BLaER1 treated with 17β-estradiol and CSF1 and Interleukin-3, amounts not matched to agents 10 nM and 100 nM (cell line): ENCODE measurements at regions not wholly inside any gene's neighbourhood (a gene's known extent, or its start where the extent isn't known, plus 50 kb on each side); places are given as distances from the start of the nearest gene placed in this dataset.

Experiments used
- H3K27ac ChIP-seq, 11 experiments: shearing (Covaris generic); formaldehyde crosslinking; 2 replicates each; pipeline ENCODE4 v1.8.1; 2022
- H3K27me3 ChIP-seq, 11 experiments: shearing (Covaris generic); formaldehyde crosslinking; 2 replicates each; pipeline ENCODE4 v1.8.1; 2022
- H3K36me3 ChIP-seq, 11 experiments: shearing (Covaris generic); formaldehyde crosslinking; 2 replicates each; pipeline ENCODE4 v1.8.1; 2022
- H3K4me1 ChIP-seq, 10 experiments: shearing (Covaris generic); formaldehyde crosslinking; 2 replicates each; pipeline ENCODE4 v1.8.1; 2022
- H3K4me2 ChIP-seq, 11 experiments: shearing (Covaris generic); formaldehyde crosslinking; 2 replicates each; pipeline ENCODE4 v1.8.1; 2022
- H3K4me3 ChIP-seq, 10 experiments: shearing (Covaris generic); formaldehyde crosslinking; 2 replicates each; pipeline ENCODE4 v1.8.1; 2022
- H3K9ac ChIP-seq, 11 experiments: shearing (Covaris generic); formaldehyde crosslinking; 2 replicates each; pipeline ENCODE4 v1.8.1; 2022
- H3K9me3 ChIP-seq, 11 experiments: shearing (Covaris generic); formaldehyde crosslinking; replicated peaks in 1 of 11; 2 replicates each; pipeline ENCODE4 v1.8.1; 2022
- H4K20me1 ChIP-seq, 11 experiments: shearing (Covaris generic); formaldehyde crosslinking; 2 replicates each; pipeline ENCODE4 v1.8.1; 2022
- Cebpa-rat ChIP-seq, 11 experiments: shearing (Covaris generic); IDR thresholded peaks; 2 replicates each; pipeline ENCODE4 v1.8.1; 2022

GRCh38 chr9:129327552-129328328 is 149.7 kb upstream of the IER5L start:
- Histone ChIP-seq H3K4me2 (peak overlapping the region; percentile 66 to 94 (median 82)), H4K20me1 (no peaks in the 10 kb centered on the region), H3K4me1 (peaks cover 21 to 50% (median 36%) of the 10 kb centered on the region in 10 experiments), H3K4me3 (no peak overlapping the region; a peak in 2 of 20 replicates), H3K9ac (peak overlapping the region in 5 of 11 experiments; percentile 24 to 56 (median 35); a peak in 5 of 22 replicates), H3K36me3 (0 out of 22 replicates have a peak, but pooled peaks cover 0 to 5% (median 0%) of the 10 kb centered on the region in 11 experiments), H3K27me3 (no peaks in the 10 kb centered on the region), H3K27ac (peak overlapping the region in 3 of 11 experiments; percentile 21 to 38 (median 35); a peak in 3 of 22 replicates), H3K9me3 (peaks cover 13 to 19% (median 14%) of the 10 kb centered on the region in 11 experiments)
- no peak for TF ChIP-seq Cebpa-rat (IDR thresholded peaks at IDR 0.05)

GRCh38 chr9:129326061-129327005 is 148.3 kb upstream of the IER5L start:
- 0 out of 22 replicates have a peak, but pooled peaks cover 0 to 5% (median 0%) of the 10 kb centered on the region in 11 experiments for H3K36me3 ChIP-seq
- H3K4me3 ChIP-seq, result no peak overlapping the region
- no peak overlapping the region for H3K9ac ChIP-seq
- no peak for TF ChIP-seq Cebpa-rat (IDR thresholded peaks at IDR 0.05)
- no peak overlapping the region for H3K27ac ChIP-seq
- H3K27me3 ChIP-seq, result no peaks in the 10 kb centered on the region
- H3K4me1 ChIP-seq, result peaks cover 30 to 56% (median 40%) of the 10 kb centered on the region in 10 experiments
- H4K20me1 ChIP-seq, result no peaks in the 10 kb centered on the region
- peaks cover 12 to 15% (median 13%) of the 10 kb centered on the region in 11 experiments for H3K9me3 ChIP-seq
- H3K4me2 ChIP-seq, result peak overlapping the region in 2 of 11 experiments; percentile 79 to 94; a peak in 5 of 22 replicates

GRCh38 chr9:129324808-129325502 is 146.9 kb upstream of the IER5L start:
- H3K27me3 ChIP-seq, result no peaks in the 10 kb centered on the region
- H3K27ac ChIP-seq, result no peak overlapping the region
- H4K20me1 ChIP-seq, result no peaks in the 10 kb centered on the region
- H3K36me3 ChIP-seq, result no peaks in the 10 kb centered on the region
- H3K4me1 ChIP-seq, result peaks cover 41 to 66% (median 52%) of the 10 kb centered on the region in 10 experiments
- H3K9me3 ChIP-seq, result peaks cover 0 to 2% (median under 1%) of the 10 kb centered on the region in 11 experiments; a peak in 9 of 22 replicates
- no peak overlapping the region for H3K9ac ChIP-seq
- 0 out of 22 replicates have a peak overlapping the region, but pooled peaks of 1 of the 11 experiments have one; percentile 10 for H3K4me2 ChIP-seq
- TF ChIP-seq Cebpa-rat (IDR thresholded peaks at IDR 0.05), result no peak
- H3K4me3 ChIP-seq, result no peak overlapping the region

GRCh38 chr9:129323999-129324553 is 146.0 kb upstream of the IER5L start:
- no peak overlapping the region for H3K27ac ChIP-seq
- H4K20me1 ChIP-seq, result no peaks in the 10 kb centered on the region
- peak overlapping the region in 1 of 11 experiments; percentile 12; a peak in 1 of 22 replicates for H3K4me2 ChIP-seq
- H3K27me3 ChIP-seq, result no peaks in the 10 kb centered on the region
- H3K36me3 ChIP-seq, result no peaks in the 10 kb centered on the region
- no peak for TF ChIP-seq Cebpa-rat (IDR thresholded peaks at IDR 0.05)
- no peak overlapping the region for H3K9ac ChIP-seq
- H3K4me3 ChIP-seq, result no peak overlapping the region
- peaks cover 48 to 72% (median 57%) of the 10 kb centered on the region in 10 experiments for H3K4me1 ChIP-seq
- H3K9me3 ChIP-seq, result no peaks in the 10 kb centered on the region

- Histone ChIP-seq H3K4me3 (no peak overlapping the region), H3K4me2 (peak overlapping the region in 2 of 11 experiments; percentile 12 to 98; a peak in 2 of 22 replicates), H3K9me3 (no peaks in the 10 kb centered on the region), H3K27me3 (no peaks in the 10 kb centered on the region), H3K27ac (no peak overlapping the region), H3K36me3 (no peaks in the 10 kb centered on the region), H3K4me1 (peaks cover 45 to 71% (median 56%) of the 10 kb centered on the region in 10 experiments), H3K9ac (0 out of 22 replicates have a peak overlapping the region, but pooled peaks of 2 of the 11 experiments have one; percentile 15 to 77), H4K20me1 (no peaks in the 10 kb centered on the region)
- no peak for TF ChIP-seq Cebpa-rat (IDR thresholded peaks at IDR 0.05)
Observed at GRCh38 chr9:129323376-129323998, 145.4 kb upstream of the IER5L start.

- Histone ChIP-seq H3K9ac (peak overlapping the region in 2 of 11 experiments; percentile 77 to 81; a peak in 2 of 22 replicates), H3K27me3 (no peaks in the 10 kb centered on the region), H3K27ac (no peak overlapping the region), H3K4me1 (peaks cover 45 to 71% (median 56%) of the 10 kb centered on the region in 10 experiments), H3K4me3 (no peak overlapping the region), H4K20me1 (no peaks in the 10 kb centered on the region), H3K4me2 (peak overlapping the region in 5 of 11 experiments; percentile 91 to 98 (median 97); a peak in 7 of 22 replicates), H3K36me3 (no peaks in the 10 kb centered on the region), H3K9me3 (no peaks in the 10 kb centered on the region)
- no peak for TF ChIP-seq Cebpa-rat (IDR thresholded peaks at IDR 0.05)
Observed at GRCh38 chr9:129322641-129323375, 144.7 kb upstream of the IER5L start.

- H3K9me3 ChIP-seq, result no peaks in the 10 kb centered on the region
- H3K27me3 ChIP-seq, result no peaks in the 10 kb centered on the region
- no peak for TF ChIP-seq Cebpa-rat (IDR thresholded peaks at IDR 0.05)
- peak overlapping the region in 4 of 11 experiments; percentile 71 to 81 (median 76); a peak in 7 of 22 replicates for H3K9ac ChIP-seq
- no peaks in the 10 kb centered on the region for H4K20me1 ChIP-seq
- peaks cover 46 to 71% (median 55%) of the 10 kb centered on the region in 10 experiments for H3K4me1 ChIP-seq
- H3K4me3 ChIP-seq, result peak overlapping the region in 2 of 10 experiments; percentile 52 to 54; a peak in 2 of 20 replicates
- H3K4me2 ChIP-seq, result peak overlapping the region; percentile 72 to 98 (median 96); a peak in 21 of 22 replicates
- H3K27ac ChIP-seq, result peak overlapping the region in 3 of 11 experiments; percentile 56 to 78 (median 70); a peak in 2 of 22 replicates
- no peaks in the 10 kb centered on the region for H3K36me3 ChIP-seq
Observed at GRCh38 chr9:129322022-129322621, 144.1 kb upstream of the IER5L start.
